GM18498 (cell line): ENCODE measurements at regions not wholly inside any gene's neighbourhood (a gene's known extent, or its start where the extent isn't known, plus 50 kb on each side); places are given as distances from the start of the nearest gene placed in this dataset.
"Not testable (repeated sequence)": the region's sequence is repeated elsewhere in the genome, so short reads cannot be mapped to it uniquely, and the experiment has no call there.

ENCODE experiments used
- ATAC-seq: cut with Tn5 transposase; IDR thresholded peaks from one replicate; pipeline ENCODE4 v1.9.1; 2021; ENCODE audit warnings: mild to moderate bottlenecking, moderate library complexity; ENCODE audit not compliant: unreplicated experiment

DNA sequence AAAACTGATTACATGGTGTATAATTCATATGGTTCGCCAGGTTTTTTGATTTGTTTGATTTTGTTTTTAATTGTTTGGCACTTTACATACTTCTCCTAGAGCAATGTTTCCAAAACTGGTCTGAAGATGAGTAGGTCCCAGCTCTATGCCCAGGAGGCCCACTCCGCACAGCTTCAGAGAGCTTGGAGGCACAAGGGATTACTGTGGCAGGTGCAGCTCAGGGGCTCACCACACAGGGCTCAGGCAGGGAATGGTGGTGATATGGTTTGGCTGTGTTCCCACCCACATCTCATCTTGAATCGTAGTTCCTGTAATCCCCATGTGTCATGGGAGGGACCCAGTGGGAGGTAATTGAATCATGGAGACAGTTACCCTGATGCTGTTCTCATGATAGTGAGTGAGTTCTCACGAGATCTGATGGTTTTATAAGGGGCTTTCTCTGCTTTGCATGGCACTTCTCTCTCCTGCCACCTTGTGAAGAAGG, 296.6 kb downstream of the MED10 start:
- ATAC-seq, result no peak

DNA sequence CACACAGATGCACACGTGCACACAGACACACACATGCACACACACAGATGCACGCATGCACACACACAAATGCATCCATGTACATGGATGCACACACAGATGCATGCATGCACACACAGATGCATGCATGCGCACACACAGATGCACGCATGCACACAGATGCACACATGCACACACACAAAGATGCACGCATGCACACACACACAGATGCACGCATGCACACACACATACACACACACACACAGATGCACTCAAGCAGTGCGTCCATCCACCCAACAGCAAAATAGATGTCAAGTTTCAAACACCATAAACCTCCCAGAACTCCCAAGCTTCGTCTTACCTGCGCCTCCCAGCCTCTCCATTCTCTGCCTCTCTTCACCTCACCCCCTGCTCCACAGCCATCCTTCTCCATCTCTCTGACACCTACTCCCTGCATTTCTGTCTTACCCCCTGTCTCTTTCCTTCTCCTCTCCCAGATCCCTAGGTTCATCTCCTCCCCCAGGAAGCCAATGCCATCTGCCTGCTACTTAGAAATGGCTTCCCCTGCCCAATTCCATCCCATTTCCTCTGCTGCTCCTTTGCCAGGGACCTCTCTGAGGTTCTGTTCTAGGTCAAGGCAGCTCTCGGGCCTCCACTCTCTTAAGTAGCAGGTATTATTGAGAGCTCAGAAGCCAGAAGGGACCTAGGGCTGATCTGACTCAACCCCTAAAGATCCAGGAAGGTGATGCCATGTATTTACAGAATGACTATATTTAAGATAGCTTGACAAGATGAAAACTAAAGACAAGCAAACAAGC, 297.2 kb downstream of the MED10 start:
- no peak for ATAC-seq

DNA sequence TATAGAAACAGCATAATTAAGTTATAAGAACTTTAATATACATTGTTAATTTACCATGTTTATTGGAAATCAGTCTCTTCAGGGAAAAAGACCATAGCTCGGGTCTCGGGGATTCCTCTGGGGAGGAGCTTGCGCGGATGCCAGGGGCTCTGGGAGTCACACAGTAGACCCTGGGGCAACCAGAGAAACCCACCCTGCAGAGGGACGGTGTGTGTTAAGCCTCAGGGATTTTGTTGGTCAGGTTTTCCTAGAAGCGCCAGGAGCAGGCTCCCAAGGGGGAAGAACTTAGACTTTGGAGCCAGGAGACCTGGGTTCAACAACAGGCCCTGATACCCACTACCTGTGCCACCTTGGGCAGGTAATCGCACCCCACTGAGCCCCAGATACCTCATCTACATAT, 297.9 kb downstream of the MED10 start:
- ATAC-seq, result no peak

- no peak for ATAC-seq
Measured at GRCh38 chr5:6078881-6079280, 299.5 kb downstream of the MED10 start.

GRCh38 chr5:6076341-6077239, 301.8 kb downstream of the MED10 start:
- ATAC-seq, result no peak

GRCh38 chr5:6072488-6072887, 305.9 kb downstream of the MED10 start:
- ATAC-seq, result not testable (repeated sequence)

GRCh38 chr5:6069496-6070185, 308.7 kb downstream of the MED10 start:
- no peak for ATAC-seq

DNA sequence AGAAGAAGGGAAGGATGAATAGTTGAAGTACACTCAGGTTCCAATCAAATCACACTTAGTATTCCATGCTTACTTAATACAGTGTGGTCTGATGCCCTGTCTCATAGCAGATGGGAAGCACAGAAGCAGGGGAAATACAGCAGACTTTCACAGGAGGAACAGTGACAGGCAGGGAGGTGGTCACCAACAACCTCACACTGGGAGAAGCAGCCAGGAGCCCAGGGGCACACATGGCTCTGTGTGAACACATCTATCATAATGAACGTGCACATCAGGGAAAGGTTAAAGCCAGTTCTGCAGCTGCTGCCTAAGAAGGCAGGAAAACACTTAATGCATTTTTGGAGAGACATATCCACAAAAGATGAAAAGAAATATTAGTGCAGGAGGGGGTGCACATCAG, 312.3 kb downstream of the MED10 start:
- ATAC-seq, result no peak

DNA sequence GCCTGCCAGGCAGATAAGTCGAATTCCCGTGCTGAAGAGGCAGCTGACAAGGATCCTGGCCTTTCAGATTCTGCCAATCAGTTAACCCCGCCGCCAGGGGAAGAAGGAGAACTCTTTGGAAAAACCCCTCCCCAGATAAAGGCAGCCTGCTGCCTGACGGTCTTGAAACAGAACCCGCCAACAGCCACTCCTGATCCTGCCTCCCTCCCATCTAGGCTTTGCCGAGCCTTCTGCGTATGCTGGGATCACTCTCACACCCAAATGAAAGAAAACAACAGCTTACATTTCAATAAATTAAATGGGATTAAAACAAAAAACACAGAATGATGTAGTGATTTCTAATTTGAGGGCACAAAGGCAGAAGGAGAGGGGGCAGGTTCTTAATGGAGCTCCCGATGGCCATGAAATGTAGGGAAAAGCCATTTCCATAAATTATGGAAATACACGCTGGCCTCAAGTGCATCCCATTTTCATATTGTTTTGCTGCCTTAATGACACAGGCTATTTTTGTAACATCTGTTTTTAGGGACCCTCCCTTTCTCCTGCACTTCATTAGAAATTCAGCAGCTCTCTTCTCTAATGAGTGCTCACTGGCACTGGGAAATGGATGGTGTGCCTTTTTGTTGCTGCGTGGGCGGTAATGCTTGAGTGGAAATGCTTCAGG, 319.1 kb downstream of the MED10 start:
- ATAC-seq, result no peak

DNA sequence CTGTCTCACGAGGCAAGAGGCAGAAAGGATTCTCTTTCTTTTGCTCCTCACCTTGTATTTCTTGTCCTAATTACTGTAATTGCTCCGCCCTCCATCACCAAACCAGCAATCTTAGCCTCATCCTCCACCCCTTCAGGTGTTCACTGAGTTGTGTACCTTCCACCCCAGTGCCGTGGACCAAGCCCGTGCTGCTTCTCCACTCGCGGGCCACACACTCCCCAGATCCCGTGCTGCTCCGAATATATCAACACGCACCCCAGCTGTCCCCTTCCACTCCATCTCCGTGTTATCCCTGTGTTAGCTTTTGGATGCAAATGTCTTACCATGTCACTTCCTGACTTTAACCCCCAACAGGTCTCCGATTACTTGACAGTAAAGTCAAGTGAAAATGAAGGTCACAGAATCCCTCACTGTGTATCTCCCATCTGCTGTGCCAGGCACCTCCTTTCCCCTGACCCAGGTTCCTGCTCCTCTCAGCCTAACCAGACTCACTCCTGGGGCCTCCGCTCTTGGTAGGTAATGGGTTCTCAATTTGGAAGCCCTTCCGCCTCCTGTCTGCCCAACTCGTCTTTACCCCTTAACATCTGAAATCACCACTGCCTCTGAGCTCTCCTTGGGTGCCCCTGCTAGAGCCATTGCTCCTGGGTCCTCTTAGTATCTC, 320.2 kb downstream of the MED10 start:
- no peak for ATAC-seq

DNA sequence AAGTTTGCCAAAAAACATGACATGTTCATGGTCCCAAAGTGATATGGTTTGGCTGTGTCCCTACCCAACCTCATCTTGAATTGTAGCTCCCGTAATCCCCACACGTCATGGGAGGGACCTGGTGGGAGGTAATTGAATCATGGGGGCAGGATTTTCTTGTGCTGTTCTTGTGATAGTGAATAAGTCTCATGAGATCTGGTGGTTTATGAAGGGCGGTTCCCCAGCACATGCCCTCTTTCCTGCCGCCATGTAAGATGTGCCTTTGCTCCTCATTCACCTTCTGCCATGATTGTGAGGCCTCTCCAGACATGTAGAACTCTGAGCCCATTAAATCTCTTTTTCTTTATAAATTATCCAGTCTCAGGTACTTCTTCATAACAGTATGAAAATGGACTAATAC, 322.1 kb downstream of the MED10 start:
- ATAC-seq, result no peak

GRCh38 chr5:6049662-6050061, 328.7 kb downstream of the MED10 start:
- ATAC-seq, result no peak

- ATAC-seq, result no peak
Measured at GRCh38 chr5:6048746-6049145, 329.6 kb downstream of the MED10 start.

- no peak for ATAC-seq
Measured at GRCh38 chr5:6046296-6046967, 331.9 kb downstream of the MED10 start.

GRCh38 chr5:6043491-6044310, 334.6 kb downstream of the MED10 start:
- ATAC-seq, result no peak

- no peak for ATAC-seq
Measured at GRCh38 chr5:6041977-6042550, 336.3 kb downstream of the MED10 start.

DNA sequence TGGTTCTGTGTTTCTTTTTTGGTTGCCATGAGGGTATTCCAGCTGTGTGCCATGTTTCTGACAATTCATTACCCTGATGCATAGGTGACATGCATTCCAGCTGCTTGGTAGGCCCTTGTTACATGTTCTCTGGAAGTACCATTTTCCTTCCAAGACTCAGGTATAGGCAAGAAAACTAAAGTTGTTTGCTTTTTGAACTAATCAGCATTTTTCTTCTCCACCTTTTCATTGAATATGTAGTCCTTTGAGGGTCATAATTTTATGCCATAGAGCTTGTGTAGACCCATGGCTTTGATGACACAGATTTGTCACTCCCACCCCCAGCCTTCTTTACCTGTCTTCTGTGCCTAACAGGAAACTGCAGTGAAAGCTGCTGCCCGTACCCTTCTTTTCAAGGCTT, 339.2 kb downstream of the MED10 start:
- no peak for ATAC-seq

- no peak for ATAC-seq
Measured at GRCh38 chr5:6036006-6036405, 342.3 kb downstream of the MED10 start.
